Liver (tissue), 8 donors: ENCODE measurements at regions not wholly inside any gene's neighbourhood (a gene's known extent, or its start where the extent isn't known, plus 50 kb on each side); places are given as distances from the start of the nearest gene placed in this dataset.

Experiments
- DNase-seq: peaks from one replicate; pipeline ENCODE4 v3.0.0-alpha.2; 2017; ENCODE audit warnings: low spot score
- H3K27ac ChIP-seq, 2 donors: one replicate each; pipeline ENCODE4 v1.7.0; 2013; ENCODE audit warnings: inconsistent platforms in 2 of 2, low read length in 2 of 2, control low read depth in 1 of 2, low read depth in 1 of 2, mild to moderate bottlenecking in 1 of 2
- H3K27me3 ChIP-seq, 4 donors: one replicate each; pipeline versions ENCODE4 v1.6.1 to v1.7.0; 2013; ENCODE audit warnings: low read length in 3 of 4, inconsistent platforms in 1 of 4, mild to moderate bottlenecking in 1 of 4, moderate library complexity in 1 of 4; ENCODE audit not compliant: control insufficient read depth in 4 of 4, insufficient read depth in 4 of 4
- H3K36me3 ChIP-seq, 4 donors: one replicate each; pipeline versions ENCODE4 v1.6.1 to v1.7.0; 2013; ENCODE audit warnings: low read length in 3 of 4, mild to moderate bottlenecking in 3 of 4, low read depth in 1 of 4, moderate library complexity in 1 of 4; ENCODE audit not compliant: control insufficient read depth in 4 of 4, insufficient read depth in 3 of 4
- H3K4me1 ChIP-seq, 4 donors: one replicate each; pipeline versions ENCODE4 v1.6.1 to v1.7.0; 2013; ENCODE audit warnings: low read length in 3 of 4, mild to moderate bottlenecking in 3 of 4, moderate library complexity in 1 of 4; ENCODE audit not compliant: control insufficient read depth in 4 of 4, insufficient read depth in 4 of 4
- H3K4me3 ChIP-seq, 3 donors: one replicate each; pipeline versions ENCODE4 v1.6.1 to v1.7.0; 2013; ENCODE audit warnings: low read length in 3 of 3, control low read depth in 1 of 3, low read depth in 1 of 3, mild to moderate bottlenecking in 1 of 3
- H3K9ac ChIP-seq, 2 donors: one replicate each; pipeline ENCODE4 v1.7.0; 2013; ENCODE audit warnings: low read length in 2 of 2, mild to moderate bottlenecking in 2 of 2, moderate library complexity in 2 of 2, control low read depth in 1 of 2, low read depth in 1 of 2
- H3K9me3 ChIP-seq, 4 donors: one replicate each; pipeline versions ENCODE4 v1.6.1 to v1.7.0; 2013; ENCODE audit warnings: low read length in 3 of 4; ENCODE audit not compliant: control insufficient read depth in 4 of 4
- FOXA1 ChIP-seq: IDR thresholded peaks from 2 replicates; pipeline ENCODE4 v1.6.1; 2016; ENCODE audit warnings: antibody characterized with exemption
- FOXA2 ChIP-seq: IDR thresholded peaks from 2 replicates; pipeline ENCODE4 v1.6.1; 2016; ENCODE audit warnings: antibody characterized with exemption
- HNF4A ChIP-seq, 2 donors: conservative IDR thresholded peaks; 2 replicates each; pipeline ENCODE4 v1.6.1; 2016; ENCODE audit warnings: antibody characterized with exemption in 2 of 2, mild to moderate bottlenecking in 2 of 2
- HNF4G ChIP-seq: IDR thresholded peaks from 2 replicates; pipeline ENCODE4 v1.6.1; 2016; ENCODE audit warnings: antibody characterized with exemption
- JUND ChIP-seq, 2 donors: IDR thresholded peaks; 2 replicates each; pipeline ENCODE4 v1.6.1; 2016; ENCODE audit warnings: antibody characterized with exemption in 2 of 2
- NR2F2 ChIP-seq: IDR thresholded peaks from 2 replicates; pipeline ENCODE4 v1.6.1; 2016; ENCODE audit warnings: antibody characterized with exemption
- RAD21 ChIP-seq, 2 donors: IDR thresholded peaks; 2 replicates each; pipeline ENCODE4 v1.6.1; 2016; ENCODE audit warnings: antibody characterized with exemption in 2 of 2, mild to moderate bottlenecking in 2 of 2
- RXRA ChIP-seq, 2 donors: IDR thresholded peaks; 2 replicates each; pipeline ENCODE4 v1.6.1; 2017 to 2018; ENCODE audit warnings: antibody characterized with exemption in 2 of 2, mild to moderate bottlenecking in 1 of 2
- TAF1 ChIP-seq: conservative IDR thresholded peaks from 2 replicates; pipeline ENCODE4 v1.6.1; 2016; ENCODE audit warnings: antibody characterized with exemption, mild to moderate bottlenecking
- YY1 ChIP-seq: IDR thresholded peaks from 2 replicates; pipeline ENCODE4 v1.6.1; 2016; ENCODE audit warnings: antibody characterized with exemption, mild to moderate bottlenecking
- WGBS: extraction: QIAGEN DNeasy Blood & Tissue Kit; methylation state at CpG from one replicate; pipeline ENCODE4 v1.1.7; 2013; 5-methylcytosine and 5-hydroxymethylcytosine counted together
- TF ChIP-seq, protein P1 (sequence below): fragments of 150-350 bp; IDR thresholded peaks from 2 replicates; pipeline ENCODE4 v1.5.1; 2017; ENCODE audit warnings: improper control_type of control experiment, low read depth, low read length; ENCODE audit not compliant: missing input control
- TF ChIP-seq, protein P2 (sequence below): IDR thresholded peaks from 2 replicates; pipeline ENCODE4 v1.6.1; 2016; ENCODE audit warnings: antibody characterized with exemption
- TF ChIP-seq, protein P3 (sequence below): IDR thresholded peaks from 2 replicates; pipeline ENCODE4 v1.6.1; 2016; ENCODE audit warnings: antibody characterized with exemption, mild to moderate bottlenecking
- TF ChIP-seq, protein P4 (sequence below): IDR thresholded peaks from 2 replicates; pipeline ENCODE4 v1.6.1; 2016; ENCODE audit warnings: antibody characterized with exemption
- donor health status: healthy.
- donor health status: healthy.
- donor health status: healthy.
- donor health status: healthy.
- donor health status: healthy.

DNA sequence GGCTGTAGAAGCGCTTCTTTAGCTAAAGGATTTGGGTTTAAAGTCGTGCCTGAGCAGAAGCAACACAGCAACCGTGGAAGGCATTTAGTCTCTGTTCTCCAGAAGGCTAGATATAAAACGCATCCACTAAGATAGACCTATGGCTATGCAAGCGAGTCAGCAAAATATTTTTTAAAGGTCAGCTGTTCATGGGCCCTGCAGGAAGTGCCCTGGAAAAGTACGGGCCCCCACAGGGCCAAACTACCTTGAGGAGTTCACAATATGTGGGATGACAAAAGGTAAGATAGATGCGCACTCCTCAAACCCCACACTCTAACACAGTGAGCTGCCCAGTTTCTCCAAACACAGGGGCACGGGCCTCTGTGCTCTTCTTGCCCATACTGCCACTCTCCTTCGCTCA lies 261.6 kb downstream of the VPS13C start:
- H3K27me3 ChIP-seq, result peaks cover 0 to 3% (median 0%) of the 10 kb centered on the region in 4 donors
- 71% methylated on average over 9 of the region's 9 CpGs for WGBS
- H3K4me1 ChIP-seq, result no peaks in the 10 kb centered on the region
- TF ChIP-seq HNF4A (conservative IDR thresholded peaks at IDR 0.05) (no peak), NR2F2 (no peak), RAD21 (IDR thresholded peaks at IDR 0.05) (no peak), YY1 (no peak), TAF1 (no peak), FOXA2 (no peak), JUND (IDR thresholded peaks at IDR 0.05) (no peak), FOXA1 (no peak), HNF4G (no peak)
- TF ChIP-seq, protein P1, sequence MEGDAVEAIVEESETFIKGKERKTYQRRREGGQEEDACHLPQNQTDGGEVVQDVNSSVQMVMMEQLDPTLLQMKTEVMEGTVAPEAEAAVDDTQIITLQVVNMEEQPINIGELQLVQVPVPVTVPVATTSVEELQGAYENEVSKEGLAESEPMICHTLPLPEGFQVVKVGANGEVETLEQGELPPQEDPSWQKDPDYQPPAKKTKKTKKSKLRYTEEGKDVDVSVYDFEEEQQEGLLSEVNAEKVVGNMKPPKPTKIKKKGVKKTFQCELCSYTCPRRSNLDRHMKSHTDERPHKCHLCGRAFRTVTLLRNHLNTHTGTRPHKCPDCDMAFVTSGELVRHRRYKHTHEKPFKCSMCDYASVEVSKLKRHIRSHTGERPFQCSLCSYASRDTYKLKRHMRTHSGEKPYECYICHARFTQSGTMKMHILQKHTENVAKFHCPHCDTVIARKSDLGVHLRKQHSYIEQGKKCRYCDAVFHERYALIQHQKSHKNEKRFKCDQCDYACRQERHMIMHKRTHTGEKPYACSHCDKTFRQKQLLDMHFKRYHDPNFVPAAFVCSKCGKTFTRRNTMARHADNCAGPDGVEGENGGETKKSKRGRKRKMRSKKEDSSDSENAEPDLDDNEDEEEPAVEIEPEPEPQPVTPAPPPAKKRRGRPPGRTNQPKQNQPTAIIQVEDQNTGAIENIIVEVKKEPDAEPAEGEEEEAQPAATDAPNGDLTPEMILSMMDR, result no peak
- TF ChIP-seq, protein P2, sequence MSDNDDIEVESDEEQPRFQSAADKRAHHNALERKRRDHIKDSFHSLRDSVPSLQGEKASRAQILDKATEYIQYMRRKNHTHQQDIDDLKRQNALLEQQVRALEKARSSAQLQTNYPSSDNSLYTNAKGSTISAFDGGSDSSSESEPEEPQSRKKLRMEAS, result no peak
- TF ChIP-seq, protein P3, sequence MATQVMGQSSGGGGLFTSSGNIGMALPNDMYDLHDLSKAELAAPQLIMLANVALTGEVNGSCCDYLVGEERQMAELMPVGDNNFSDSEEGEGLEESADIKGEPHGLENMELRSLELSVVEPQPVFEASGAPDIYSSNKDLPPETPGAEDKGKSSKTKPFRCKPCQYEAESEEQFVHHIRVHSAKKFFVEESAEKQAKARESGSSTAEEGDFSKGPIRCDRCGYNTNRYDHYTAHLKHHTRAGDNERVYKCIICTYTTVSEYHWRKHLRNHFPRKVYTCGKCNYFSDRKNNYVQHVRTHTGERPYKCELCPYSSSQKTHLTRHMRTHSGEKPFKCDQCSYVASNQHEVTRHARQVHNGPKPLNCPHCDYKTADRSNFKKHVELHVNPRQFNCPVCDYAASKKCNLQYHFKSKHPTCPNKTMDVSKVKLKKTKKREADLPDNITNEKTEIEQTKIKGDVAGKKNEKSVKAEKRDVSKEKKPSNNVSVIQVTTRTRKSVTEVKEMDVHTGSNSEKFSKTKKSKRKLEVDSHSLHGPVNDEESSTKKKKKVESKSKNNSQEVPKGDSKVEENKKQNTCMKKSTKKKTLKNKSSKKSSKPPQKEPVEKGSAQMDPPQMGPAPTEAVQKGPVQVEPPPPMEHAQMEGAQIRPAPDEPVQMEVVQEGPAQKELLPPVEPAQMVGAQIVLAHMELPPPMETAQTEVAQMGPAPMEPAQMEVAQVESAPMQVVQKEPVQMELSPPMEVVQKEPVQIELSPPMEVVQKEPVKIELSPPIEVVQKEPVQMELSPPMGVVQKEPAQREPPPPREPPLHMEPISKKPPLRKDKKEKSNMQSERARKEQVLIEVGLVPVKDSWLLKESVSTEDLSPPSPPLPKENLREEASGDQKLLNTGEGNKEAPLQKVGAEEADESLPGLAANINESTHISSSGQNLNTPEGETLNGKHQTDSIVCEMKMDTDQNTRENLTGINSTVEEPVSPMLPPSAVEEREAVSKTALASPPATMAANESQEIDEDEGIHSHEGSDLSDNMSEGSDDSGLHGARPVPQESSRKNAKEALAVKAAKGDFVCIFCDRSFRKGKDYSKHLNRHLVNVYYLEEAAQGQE, result no peak
- TF ChIP-seq, protein P4, sequence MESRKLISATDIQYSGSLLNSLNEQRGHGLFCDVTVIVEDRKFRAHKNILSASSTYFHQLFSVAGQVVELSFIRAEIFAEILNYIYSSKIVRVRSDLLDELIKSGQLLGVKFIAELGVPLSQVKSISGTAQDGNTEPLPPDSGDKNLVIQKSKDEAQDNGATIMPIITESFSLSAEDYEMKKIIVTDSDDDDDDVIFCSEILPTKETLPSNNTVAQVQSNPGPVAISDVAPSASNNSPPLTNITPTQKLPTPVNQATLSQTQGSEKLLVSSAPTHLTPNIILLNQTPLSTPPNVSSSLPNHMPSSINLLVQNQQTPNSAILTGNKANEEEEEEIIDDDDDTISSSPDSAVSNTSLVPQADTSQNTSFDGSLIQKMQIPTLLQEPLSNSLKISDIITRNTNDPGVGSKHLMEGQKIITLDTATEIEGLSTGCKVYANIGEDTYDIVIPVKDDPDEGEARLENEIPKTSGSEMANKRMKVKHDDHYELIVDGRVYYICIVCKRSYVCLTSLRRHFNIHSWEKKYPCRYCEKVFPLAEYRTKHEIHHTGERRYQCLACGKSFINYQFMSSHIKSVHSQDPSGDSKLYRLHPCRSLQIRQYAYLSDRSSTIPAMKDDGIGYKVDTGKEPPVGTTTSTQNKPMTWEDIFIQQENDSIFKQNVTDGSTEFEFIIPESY, result no peak
- no peak overlapping the region for H3K4me3 ChIP-seq
- no peaks in the 10 kb centered on the region for H3K36me3 ChIP-seq
- H3K9me3 ChIP-seq, result no peaks in the 10 kb centered on the region
- no peak for DNase-seq
- no peak overlapping the region for H3K27ac ChIP-seq
- no peak overlapping the region for H3K9ac ChIP-seq

DNA sequence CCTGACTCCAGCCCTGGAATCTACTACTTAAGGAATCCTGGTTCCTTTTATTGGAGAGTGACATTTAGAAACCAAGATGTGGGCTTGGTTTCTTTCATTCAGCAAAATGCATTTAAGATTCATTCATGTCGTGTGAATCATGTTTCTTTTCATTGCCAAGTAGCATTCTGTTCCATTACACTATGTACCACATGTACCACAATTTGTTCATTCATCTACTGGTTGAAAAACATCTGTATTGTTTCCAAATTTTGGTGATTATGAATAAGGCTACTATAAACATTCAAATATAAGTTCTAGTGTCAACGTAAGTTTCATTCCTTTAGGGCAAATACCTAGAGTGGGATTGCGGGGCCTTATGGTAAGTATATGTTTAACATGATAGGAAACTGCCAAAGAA lies 264.2 kb downstream of the VPS13C start:
- Histone ChIP-seq H3K9me3 (peaks cover 0 to 2% (median 0%) of the 10 kb centered on the region in 4 donors), H3K4me3 (no peak overlapping the region)
- WGBS, result 69% methylated on average over 3 of the region's 3 CpGs

More for the DNA sequence above, 264.2 kb downstream of the VPS13C start:
- Histone ChIP-seq H3K36me3 (no peaks in the 10 kb centered on the region), H3K27ac (no peak overlapping the region), H3K9ac (no peak overlapping the region), H3K27me3 (peaks cover 0 to 3% (median 0%) of the 10 kb centered on the region in 4 donors), H3K4me1 (no peaks in the 10 kb centered on the region)
- no peak for DNase-seq
- TF ChIP-seq FOXA1, result no peak
- TF ChIP-seq, protein P2, result no peak
- TF ChIP-seq, protein P4, result no peak
- TF ChIP-seq RAD21 (IDR thresholded peaks at IDR 0.05), result no peak
- TF ChIP-seq YY1, result no peak
- TF ChIP-seq RXRA (IDR thresholded peaks at IDR 0.05), result no peak
- no peak for TF ChIP-seq TAF1
- TF ChIP-seq, protein P3, result no peak
- TF ChIP-seq HNF4A (conservative IDR thresholded peaks at IDR 0.05), result no peak
